Endothelial cell of umbilical vein (primary cell): ENCODE measurements at regions not wholly inside any gene's neighbourhood (a gene's known extent, or its start where the extent isn't known, plus 50 kb on each side); places are given as distances from the start of the nearest gene placed in this dataset.

Source experiments
- BruUV-seq: library from RNA; stranded (reverse); fragments of 400-500 nt; replicated peaks from 2 replicates; lab custom pipeline; 2021; lab: Mats Ljungman, UMichigan
- CTCF ChIA-PET: fragments of 300-600, 350-600 bp; sonication (Branson Sonifier 250); formaldehyde crosslinking; loops from one replicate; lab custom pipeline; 2021; ENCODE audit warnings: antibody characterized with exemption, inconsistent platforms; lab: Charles Lee
- POLR2A ChIA-PET: fragments of 300-600, 350-600 bp; sonication (Branson Sonifier 250); formaldehyde crosslinking; loops from one replicate; lab custom pipeline; 2021; ENCODE audit warnings: antibody characterized with exemption, inconsistent platforms; lab: Charles Lee
- DNase-seq: peaks from one replicate; pipeline ENCODE4 v3.0.0-alpha.2; 2011; ENCODE audit warnings: low read depth, low spot score
- FAIRE-seq: peaks from 2 replicates; lab custom pipeline; 2011; peaks lifted over from hg19 to GRCh38; lab: Jason Lieb, UNC
- H2AFZ ChIP-seq: 2 replicates; pipeline ENCODE4 v1.6.0; 2012; ENCODE audit warnings: low read depth, low read length, control low read depth, inconsistent platforms
- H3K27ac ChIP-seq: 2 replicates; pipeline ENCODE4 v1.5.1; 2011; ENCODE audit warnings: low read depth, mild to moderate bottlenecking, control low read depth, low read length, moderate library complexity; ENCODE audit not compliant: insufficient read depth
- H3K27me3 ChIP-seq, 2 experiments: 2 replicates each; pipeline versions ENCODE4 v1.6.0 to v1.6.1; 2011; ENCODE audit warnings: low read length in 2 of 2, mixed read lengths in 1 of 2; ENCODE audit not compliant: control insufficient read depth in 2 of 2, insufficient read depth in 2 of 2
- H3K36me3 ChIP-seq, 2 experiments: 2 replicates in 1 of 2; 3 replicates in 1 of 2; pipeline ENCODE4 v1.5.1; 2011; ENCODE audit warnings: low read length in 2 of 2, mild to moderate bottlenecking in 1 of 2, moderate library complexity in 1 of 2; ENCODE audit not compliant: control insufficient read depth in 2 of 2, insufficient read depth in 2 of 2; ENCODE audit errors: extremely low read depth in 1 of 2
- H3K4me1 ChIP-seq: 3 replicates; pipeline ENCODE4 v1.5.1; 2011; ENCODE audit warnings: mild to moderate bottlenecking, low read length; ENCODE audit not compliant: control insufficient read depth, insufficient read depth; ENCODE audit errors: extremely low read depth
- H3K4me2 ChIP-seq: 2 replicates; pipeline ENCODE4 v1.6.1; 2011; ENCODE audit warnings: low read length, control low read depth, mixed read lengths; ENCODE audit not compliant: insufficient read depth
- H3K4me3 ChIP-seq, 3 experiments: fragments of 200-600 bp in 1 of 3; sonication (generic), shearing (Covaris generic) in 1 of 3; replicated peaks in 1 of 3; 2 replicates each; pipeline ENCODE4 v1.5.1; 2011 to 2016; ENCODE audit warnings: control low read depth in 3 of 3, low read length in 3 of 3, mild to moderate bottlenecking in 2 of 3, inconsistent platforms in 1 of 3, low read depth in 1 of 3, moderate library complexity in 1 of 3; ENCODE audit not compliant: insufficient read depth in 1 of 3
- H3K79me2 ChIP-seq: 2 replicates; pipeline ENCODE4 v1.6.0; 2012; ENCODE audit warnings: low read length, inconsistent platforms; ENCODE audit not compliant: control insufficient read depth, insufficient read depth
- H3K9ac ChIP-seq: replicated peaks from 2 replicates; pipeline ENCODE3; 2011; ENCODE audit warnings: low read length, control low read depth; ENCODE audit not compliant: insufficient read depth; ENCODE audit errors: extremely low read depth
- H3K9me1 ChIP-seq: replicated peaks from 3 replicates; pipeline ENCODE4 v1.6.0; 2011; ENCODE audit warnings: mild to moderate bottlenecking, low read length; ENCODE audit not compliant: control insufficient read depth, insufficient read depth; ENCODE audit errors: extremely low read depth
- H3K9me3 ChIP-seq: replicated peaks from 2 replicates; pipeline ENCODE4 v1.5.1; 2012; ENCODE audit warnings: low read length, inconsistent platforms; ENCODE audit not compliant: control insufficient read depth, insufficient read depth
- H4K20me1 ChIP-seq: replicated peaks from 2 replicates; pipeline ENCODE3; 2011; ENCODE audit warnings: mild to moderate bottlenecking, low read length; ENCODE audit not compliant: control insufficient read depth, insufficient read depth; ENCODE audit errors: extremely low read depth
- EZH2 ChIP-seq: IDR thresholded peaks from 2 replicates; pipeline ENCODE4 v1.6.1; 2012; ENCODE audit warnings: borderline replicate concordance, low read depth, mild to moderate bottlenecking, moderate library complexity, low read length, inconsistent platforms; ENCODE audit not compliant: severe bottlenecking
- FOS ChIP-seq: IDR thresholded peaks from 2 replicates; pipeline ENCODE4 v1.6.1; 2011; ENCODE audit warnings: mild to moderate bottlenecking, low read length, moderate library complexity, borderline replicate concordance; ENCODE audit not compliant: insufficient read depth
- GATA2 ChIP-seq: IDR thresholded peaks from 2 replicates; pipeline ENCODE4 v1.7.0; 2011; ENCODE audit warnings: low read depth, mild to moderate bottlenecking, moderate library complexity, mixed read lengths, low read length; ENCODE audit not compliant: insufficient read length, insufficient read depth
- JUN ChIP-seq: IDR thresholded peaks from 2 replicates; pipeline ENCODE4 v1.6.1; 2011; ENCODE audit warnings: borderline replicate concordance, low read depth; ENCODE audit not compliant: insufficient read length, insufficient read depth
- MYC ChIP-seq: IDR thresholded peaks from one replicate; pipeline ENCODE4 v1.6.1; 2011; ENCODE audit warnings: mild to moderate bottlenecking, low read depth, low read length
- POLR2A ChIP-seq: IDR thresholded peaks from 2 replicates; pipeline ENCODE4 v1.6.1; 2012; ENCODE audit warnings: low read depth, mild to moderate bottlenecking, control low read depth, low read length
- POLR2AphosphoS5 ChIP-seq: IDR thresholded peaks from 2 replicates; pipeline ENCODE4 v1.6.1; 2012; ENCODE audit warnings: low read depth, mild to moderate bottlenecking, control low read depth, low read length, moderate library complexity; ENCODE audit not compliant: insufficient read depth
- dilution Hi-C: fragments of 300-500 bp; cut with MboI; formaldehyde crosslinking; loops from one replicate; pipeline ENCODE4 v1.15.0; 2019; ENCODE audit warnings: low sequenced_read_pairs; ENCODE audit not compliant: extremely low pct_ligation_motif_present
- intact Hi-C: fragments of 100-400 bp; cut with micrococcal nuclease; formaldehyde crosslinking; loops from one replicate; pipeline ENCODE4 v1.10.0; 2022
- TF ChIP-seq, protein P1 (sequence below), 2 donors: IDR thresholded peaks; 1 replicate in 1 of 2; 2 replicates in 1 of 2; pipeline ENCODE4 v1.5.1; 2011; ENCODE audit warnings: low read length in 2 of 2, mild to moderate bottlenecking in 2 of 2, moderate library complexity in 2 of 2, control low read depth in 1 of 2, inconsistent platforms in 1 of 2, low read depth in 1 of 2; ENCODE audit not compliant: insufficient read depth in 1 of 2; ENCODE audit errors: extremely low read depth in 1 of 2
- TF ChIP-seq, protein P2 (sequence below): IDR thresholded peaks from 2 replicates; pipeline ENCODE4 v1.6.1; 2011; ENCODE audit not compliant: insufficient read depth, insufficient read length

DNA sequence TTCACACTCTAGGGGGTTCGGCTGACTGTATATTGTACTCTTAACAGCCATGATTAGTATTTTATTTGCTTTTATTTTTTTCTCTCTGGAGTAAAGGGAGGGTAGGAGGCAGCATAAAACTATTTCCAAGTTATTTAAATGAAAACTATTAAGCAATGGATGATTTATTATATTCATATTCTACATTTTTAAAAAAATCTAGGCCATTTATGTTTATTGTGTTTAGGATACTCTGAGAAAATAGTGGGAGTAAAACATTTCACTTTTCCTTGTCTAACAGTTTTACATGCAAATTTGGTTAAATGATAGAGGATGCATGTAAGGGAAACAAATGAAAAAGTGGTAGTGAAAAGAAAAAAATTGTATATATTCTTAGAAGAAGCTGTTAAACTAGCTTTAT, 276.3 kb downstream of the GAS1 start:
- no peaks in the 10 kb centered on the region for H3K9me3 ChIP-seq
- H3K36me3 ChIP-seq = no peaks in the 10 kb centered on the region
- no peak overlapping the region for H3K4me3 ChIP-seq
- no peaks in the 10 kb centered on the region for H3K79me2 ChIP-seq
- H3K4me2 ChIP-seq = no peak overlapping the region
- H2AFZ ChIP-seq = no peak overlapping the region
- H3K4me1 ChIP-seq = no peaks in the 10 kb centered on the region
- ChIA-PET CTCF (no interaction called here), POLR2A (no interaction called here)
- H3K27me3 ChIP-seq = no peaks in the 10 kb centered on the region
- H3K9ac ChIP-seq = no peak overlapping the region
- BruUV-seq = no TSS peak
- no peak overlapping the region for H3K27ac ChIP-seq
- dilution Hi-C loops = no loop called here
- intact Hi-C loops = no loop called here
- FAIRE-seq (no peak), DNase-seq (no peak)
- TF ChIP-seq FOS (no peak), POLR2A (no peak)
- H4K20me1 ChIP-seq = no peaks in the 10 kb centered on the region
- H3K9me1 ChIP-seq = no peaks in the 10 kb centered on the region

DNA sequence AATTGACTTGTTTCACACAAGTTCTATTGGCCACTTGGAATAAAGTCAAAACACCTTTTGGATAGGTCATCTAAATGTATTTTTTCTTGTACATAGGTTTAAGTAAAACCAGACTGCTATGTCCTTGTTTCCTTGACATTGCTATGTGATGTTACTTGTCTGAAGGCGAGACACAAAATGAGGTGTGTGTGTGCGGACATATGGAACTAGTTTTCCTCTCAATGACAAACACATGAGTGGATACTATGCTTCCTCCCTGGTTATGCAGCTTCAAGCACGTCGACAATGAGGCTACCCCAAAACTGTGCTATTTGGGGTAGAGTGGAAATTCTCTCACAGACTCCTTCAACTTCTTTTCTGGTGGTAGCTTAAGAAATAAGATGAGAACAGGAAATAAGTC, 276.8 kb downstream of the GAS1 start:
- BruUV-seq = no TSS peak
- Histone ChIP-seq H3K4me1 (no peaks in the 10 kb centered on the region), H3K9me1 (no peaks in the 10 kb centered on the region), H3K27ac (no peak overlapping the region), H3K9me3 (no peaks in the 10 kb centered on the region), H3K4me3 (no peak overlapping the region), H3K9ac (no peak overlapping the region), H2AFZ (no peak overlapping the region), H4K20me1 (no peaks in the 10 kb centered on the region), H3K79me2 (no peaks in the 10 kb centered on the region), H3K4me2 (no peak overlapping the region), H3K27me3 (no peaks in the 10 kb centered on the region), H3K36me3 (no peaks in the 10 kb centered on the region)
- FAIRE-seq (no peak), DNase-seq (no peak)
- POLR2A ChIA-PET = no interaction called here
- CTCF ChIA-PET = no interaction called here
- intact Hi-C loops = no loop called here
- dilution Hi-C loops = no loop called here
- TF ChIP-seq MYC (no peak), POLR2A (no peak), FOS (no peak), POLR2AphosphoS5 (no peak), GATA2 (no peak), EZH2 (no peak), JUN (no peak)
- TF ChIP-seq, protein P1, sequence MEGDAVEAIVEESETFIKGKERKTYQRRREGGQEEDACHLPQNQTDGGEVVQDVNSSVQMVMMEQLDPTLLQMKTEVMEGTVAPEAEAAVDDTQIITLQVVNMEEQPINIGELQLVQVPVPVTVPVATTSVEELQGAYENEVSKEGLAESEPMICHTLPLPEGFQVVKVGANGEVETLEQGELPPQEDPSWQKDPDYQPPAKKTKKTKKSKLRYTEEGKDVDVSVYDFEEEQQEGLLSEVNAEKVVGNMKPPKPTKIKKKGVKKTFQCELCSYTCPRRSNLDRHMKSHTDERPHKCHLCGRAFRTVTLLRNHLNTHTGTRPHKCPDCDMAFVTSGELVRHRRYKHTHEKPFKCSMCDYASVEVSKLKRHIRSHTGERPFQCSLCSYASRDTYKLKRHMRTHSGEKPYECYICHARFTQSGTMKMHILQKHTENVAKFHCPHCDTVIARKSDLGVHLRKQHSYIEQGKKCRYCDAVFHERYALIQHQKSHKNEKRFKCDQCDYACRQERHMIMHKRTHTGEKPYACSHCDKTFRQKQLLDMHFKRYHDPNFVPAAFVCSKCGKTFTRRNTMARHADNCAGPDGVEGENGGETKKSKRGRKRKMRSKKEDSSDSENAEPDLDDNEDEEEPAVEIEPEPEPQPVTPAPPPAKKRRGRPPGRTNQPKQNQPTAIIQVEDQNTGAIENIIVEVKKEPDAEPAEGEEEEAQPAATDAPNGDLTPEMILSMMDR (IDR thresholded peaks at IDR 0.05; ENCODE audit: extremely low read depth in 1 of 2, insufficient read depth in 1 of 2, low read depth in 1 of 2, low read length in 2 of 2) = no peak
- TF ChIP-seq, protein P2, sequence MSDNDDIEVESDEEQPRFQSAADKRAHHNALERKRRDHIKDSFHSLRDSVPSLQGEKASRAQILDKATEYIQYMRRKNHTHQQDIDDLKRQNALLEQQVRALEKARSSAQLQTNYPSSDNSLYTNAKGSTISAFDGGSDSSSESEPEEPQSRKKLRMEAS = no peak
